ENCODE measurements at regions not wholly inside any gene's neighbourhood (a gene's known extent, or its start where the extent isn't known, plus 50 kb on each side); places are given as distances from the start of the nearest gene placed in this dataset.

DNA sequence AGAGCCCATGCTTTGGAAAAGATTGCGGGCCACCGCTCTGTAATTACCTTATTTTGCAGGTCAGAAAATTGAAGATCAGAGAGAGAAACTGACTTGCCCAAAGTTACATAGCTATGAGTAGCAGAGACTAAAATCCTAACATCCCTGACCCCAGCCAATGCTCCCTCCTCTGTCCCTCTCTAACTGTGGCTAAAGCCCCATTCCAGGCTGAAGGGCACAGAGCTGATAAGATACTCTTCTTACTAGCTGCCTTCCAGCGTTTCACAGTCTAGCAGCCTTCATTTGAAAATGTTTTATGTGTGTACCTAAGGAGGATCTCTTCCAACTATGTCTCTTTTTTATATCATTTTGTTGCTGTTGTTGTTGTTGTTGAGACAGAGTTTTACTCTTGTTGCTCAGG lies 81.4 kb upstream of the LRATD1 start:
- no peak for DNase-seq
- in situ Hi-C loops (cut with MboI; ENCODE audit: low pct_unique_long_range_greater_than_20kb, low sequenced_read_pairs) = no loop called here

GRCh38 chr2:14552286-14552685 lies 80.2 kb upstream of the LRATD1 start:
- no peak for DNase-seq
- in situ Hi-C loops (cut with MboI; ENCODE audit: low pct_unique_long_range_greater_than_20kb, low sequenced_read_pairs) = no loop called here

DNA sequence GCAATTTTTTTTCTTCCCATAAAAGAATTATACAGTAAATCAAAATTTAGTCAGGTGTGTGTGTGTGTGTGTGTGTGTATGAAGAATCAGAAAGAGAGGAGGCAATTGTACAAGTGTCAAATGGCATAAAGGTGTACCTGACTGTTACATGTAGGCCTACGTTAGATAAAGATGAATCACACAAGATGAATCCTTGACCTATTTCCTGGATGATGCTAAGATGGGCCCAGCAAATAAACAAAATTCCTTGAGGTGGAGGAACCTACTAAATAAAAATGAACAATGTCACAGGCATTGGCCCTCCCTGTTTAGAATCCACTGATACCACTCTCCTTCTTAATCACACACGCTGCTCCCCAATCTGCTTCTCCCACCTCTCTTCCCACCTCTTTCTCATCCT lies 79.7 kb upstream of the LRATD1 start:
- DNase-seq = no peak
- in situ Hi-C loops (cut with MboI; ENCODE audit: low pct_unique_long_range_greater_than_20kb, low sequenced_read_pairs) = no loop called here

- in situ Hi-C loops (cut with MboI; ENCODE audit: low pct_unique_long_range_greater_than_20kb, low sequenced_read_pairs) = no loop called here
- no peak for DNase-seq
Measured at GRCh38 chr2:14554849-14555545, 77.5 kb upstream of the LRATD1 start.

- no peak for DNase-seq
- in situ Hi-C loops (cut with MboI; ENCODE audit: low pct_unique_long_range_greater_than_20kb, low sequenced_read_pairs) = no loop called here
Measured at GRCh38 chr2:14557111-14557510, 75.4 kb upstream of the LRATD1 start.

- in situ Hi-C loops (cut with MboI; ENCODE audit: low pct_unique_long_range_greater_than_20kb, low sequenced_read_pairs) = no loop called here
- no peak for DNase-seq
Measured at GRCh38 chr2:14557916-14558315, 74.6 kb upstream of the LRATD1 start.

DNA sequence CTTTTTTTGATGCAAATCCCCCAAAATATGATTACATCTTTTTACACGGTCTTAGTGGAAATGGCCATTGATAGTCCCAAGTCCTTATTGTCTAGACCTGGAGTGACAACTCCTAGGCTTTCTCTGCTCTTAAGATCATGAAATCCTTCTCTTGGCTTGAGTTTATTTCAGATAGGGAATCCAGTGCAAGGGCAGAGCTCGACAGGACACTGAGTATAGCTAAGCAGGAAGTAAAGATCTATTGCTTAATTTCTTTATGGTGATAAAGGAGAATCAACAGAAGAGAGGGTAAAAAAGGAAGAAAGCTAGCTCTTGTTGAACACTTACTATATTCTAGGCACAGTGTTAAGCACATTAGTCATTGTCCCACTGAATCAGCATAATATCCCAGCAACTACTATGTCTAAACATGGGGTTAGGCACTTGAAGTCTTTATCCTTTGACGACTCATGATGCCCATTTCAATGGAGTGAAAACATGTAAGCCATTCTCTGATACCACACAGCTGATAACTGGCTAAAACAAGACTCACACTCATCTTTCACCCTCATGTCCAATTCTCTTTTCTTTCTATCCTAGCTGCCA lies 74.1 kb upstream of the LRATD1 start:
- in situ Hi-C loops (cut with MboI; ENCODE audit: low pct_unique_long_range_greater_than_20kb, low sequenced_read_pairs) = no loop called here
- DNase-seq = no peak

- in situ Hi-C loops (cut with MboI; ENCODE audit: low pct_unique_long_range_greater_than_20kb, low sequenced_read_pairs) = no loop called here
- DNase-seq = no peak
Measured at GRCh38 chr2:14560716-14561115, 71.8 kb upstream of the LRATD1 start.

GRCh38 chr2:14563324-14563723 lies 69.2 kb upstream of the LRATD1 start:
- in situ Hi-C loops (cut with MboI; ENCODE audit: low pct_unique_long_range_greater_than_20kb, low sequenced_read_pairs) = no loop called here
- no peak for DNase-seq

DNA sequence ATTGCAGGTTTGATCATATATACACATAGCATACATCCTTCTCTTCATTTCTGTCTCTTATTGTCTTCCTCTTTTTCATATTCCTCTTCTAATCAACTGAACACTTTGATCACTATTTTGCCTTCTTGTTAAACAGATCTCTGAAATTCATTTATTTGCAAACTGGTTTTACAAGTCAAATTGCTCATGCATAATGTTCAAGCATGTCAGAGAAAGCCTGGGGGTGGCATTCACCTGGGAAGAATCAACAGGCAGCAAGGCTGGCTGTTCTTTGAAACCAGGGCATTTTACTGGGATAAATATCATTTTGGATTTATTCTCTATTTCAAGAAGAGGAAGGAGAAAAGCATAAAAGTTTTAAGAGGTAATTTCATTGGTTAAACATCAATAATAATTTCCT lies 66.9 kb upstream of the LRATD1 start:
- in situ Hi-C loops (cut with MboI; ENCODE audit: low pct_unique_long_range_greater_than_20kb, low sequenced_read_pairs) = no loop called here
- DNase-seq = no peak

DNA sequence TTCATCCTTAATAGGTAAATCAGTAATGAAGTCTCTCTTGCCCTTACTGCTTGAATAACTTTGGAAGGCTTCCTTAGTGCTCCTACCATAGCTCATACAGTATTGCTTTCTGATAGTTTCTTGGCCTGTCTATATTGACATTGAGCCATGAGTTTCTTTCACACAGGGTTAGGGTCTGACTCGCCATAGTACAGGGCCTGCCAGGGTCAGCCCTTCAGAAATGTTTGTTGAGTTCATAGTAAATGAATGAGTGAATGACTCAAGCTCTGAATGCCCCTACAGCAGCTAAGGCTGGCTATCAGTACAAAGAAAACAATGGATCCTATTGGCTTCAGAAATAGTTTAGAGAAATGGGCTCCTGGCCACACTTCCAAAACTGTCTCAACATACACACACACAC lies 65.0 kb upstream of the LRATD1 start:
- in situ Hi-C loops (cut with MboI; ENCODE audit: low pct_unique_long_range_greater_than_20kb, low sequenced_read_pairs) = no loop called here
- DNase-seq = no peak

GRCh38 chr2:14569294-14569693 lies 63.2 kb upstream of the LRATD1 start:
- in situ Hi-C loops (cut with MboI; ENCODE audit: low pct_unique_long_range_greater_than_20kb, low sequenced_read_pairs) = no loop called here
- DNase-seq = no peak

- no peak for DNase-seq
- in situ Hi-C loops (cut with MboI; ENCODE audit: low pct_unique_long_range_greater_than_20kb, low sequenced_read_pairs) = no loop called here
Measured at GRCh38 chr2:14572633-14573032, 59.9 kb upstream of the LRATD1 start.

GRCh38 chr2:14577843-14578242 lies 54.7 kb upstream of the LRATD1 start:
- in situ Hi-C loops (cut with MboI; ENCODE audit: low pct_unique_long_range_greater_than_20kb, low sequenced_read_pairs) = no loop called here
- DNase-seq = no peak

All from KBM-7 (cell line).